Gastroesophageal sphincter (tissue), 3 donors: ENCODE measurements at regions not wholly inside any gene's neighbourhood (a gene's known extent, or its start where the extent isn't known, plus 50 kb on each side); places are given as distances from the start of the nearest gene placed in this dataset.

Experiments
- EP300 ChIP-seq: sonication (generic); formaldehyde crosslinking; IDR thresholded peaks from one replicate; pipeline ENCODE4 v1.6.1; 2017; ENCODE audit warnings: antibody characterized with exemption, mild to moderate bottlenecking
- POLR2A ChIP-seq, 2 donors: fragments of 450-650 bp; IDR thresholded peaks; one replicate each; pipeline ENCODE4 v1.6.1; 2017; ENCODE audit warnings: antibody characterized with exemption in 2 of 2, mild to moderate bottlenecking in 2 of 2, moderate library complexity in 1 of 2
- POLR2AphosphoS5 ChIP-seq: sonication (generic); formaldehyde crosslinking; IDR thresholded peaks from one replicate; pipeline ENCODE4 v1.6.1; 2017; ENCODE audit warnings: antibody characterized with exemption
- TF ChIP-seq, protein P1 (sequence below), 4 experiments: fragments of 200-600 bp in 2 of 4; fragments of 450-650 bp in 2 of 4; sonication (generic) in 1 of 4; IDR thresholded peaks; one replicate each; pipeline ENCODE4 v1.5.1; 2017 to 2019; ENCODE audit warnings: antibody characterized with exemption in 4 of 4, mild to moderate bottlenecking in 2 of 4, moderate library complexity in 2 of 4

DNA sequence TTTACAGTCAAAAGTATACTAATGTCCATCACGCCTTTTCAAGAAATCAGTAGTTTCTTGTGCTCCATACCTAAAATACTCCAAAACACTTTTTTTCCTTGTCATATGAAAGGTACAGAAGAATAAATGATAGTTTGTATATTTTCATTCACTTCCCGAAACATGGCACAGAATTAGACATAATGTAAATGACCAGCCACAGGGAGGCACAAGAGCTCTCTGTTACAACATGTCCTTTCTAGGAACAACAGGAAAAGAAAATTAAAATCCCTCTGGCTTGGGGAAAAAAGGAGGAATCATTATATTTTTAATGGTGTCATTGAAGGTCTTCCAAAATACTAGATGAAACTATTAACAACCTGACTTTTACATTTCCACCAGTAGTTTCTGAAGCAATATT is 331.2 kb downstream of the ACTR3B start:
- TF ChIP-seq, protein P1, sequence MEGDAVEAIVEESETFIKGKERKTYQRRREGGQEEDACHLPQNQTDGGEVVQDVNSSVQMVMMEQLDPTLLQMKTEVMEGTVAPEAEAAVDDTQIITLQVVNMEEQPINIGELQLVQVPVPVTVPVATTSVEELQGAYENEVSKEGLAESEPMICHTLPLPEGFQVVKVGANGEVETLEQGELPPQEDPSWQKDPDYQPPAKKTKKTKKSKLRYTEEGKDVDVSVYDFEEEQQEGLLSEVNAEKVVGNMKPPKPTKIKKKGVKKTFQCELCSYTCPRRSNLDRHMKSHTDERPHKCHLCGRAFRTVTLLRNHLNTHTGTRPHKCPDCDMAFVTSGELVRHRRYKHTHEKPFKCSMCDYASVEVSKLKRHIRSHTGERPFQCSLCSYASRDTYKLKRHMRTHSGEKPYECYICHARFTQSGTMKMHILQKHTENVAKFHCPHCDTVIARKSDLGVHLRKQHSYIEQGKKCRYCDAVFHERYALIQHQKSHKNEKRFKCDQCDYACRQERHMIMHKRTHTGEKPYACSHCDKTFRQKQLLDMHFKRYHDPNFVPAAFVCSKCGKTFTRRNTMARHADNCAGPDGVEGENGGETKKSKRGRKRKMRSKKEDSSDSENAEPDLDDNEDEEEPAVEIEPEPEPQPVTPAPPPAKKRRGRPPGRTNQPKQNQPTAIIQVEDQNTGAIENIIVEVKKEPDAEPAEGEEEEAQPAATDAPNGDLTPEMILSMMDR (IDR thresholded peaks at IDR 0.05), result no peak
- no peak for TF ChIP-seq POLR2A (IDR thresholded peaks at IDR 0.05)
- TF ChIP-seq POLR2AphosphoS5, result no peak
- no peak for TF ChIP-seq EP300
